HG03064 (cell line): ENCODE measurements at regions not wholly inside any gene's neighbourhood (a gene's known extent, or its start where the extent isn't known, plus 50 kb on each side); places are given as distances from the start of the nearest gene placed in this dataset.
A peak's percentile ranks its signal among the peaks of the same experiment; 100 is the strongest.
"Not testable (repeated sequence)": the region's sequence is repeated elsewhere in the genome, so short reads cannot be mapped to it uniquely, and the experiment has no call there.

ENCODE experiments used
- ATAC-seq: cut with Tn5 transposase; IDR thresholded peaks from one replicate; pipeline ENCODE4 v1.9.1; 2021; ENCODE audit warnings: low read depth; ENCODE audit not compliant: unreplicated experiment

- no peak for ATAC-seq
These were observed 50.9 kb upstream of the PTPDC1 start for GRCh38 chr9:94033383-94033782.

DNA sequence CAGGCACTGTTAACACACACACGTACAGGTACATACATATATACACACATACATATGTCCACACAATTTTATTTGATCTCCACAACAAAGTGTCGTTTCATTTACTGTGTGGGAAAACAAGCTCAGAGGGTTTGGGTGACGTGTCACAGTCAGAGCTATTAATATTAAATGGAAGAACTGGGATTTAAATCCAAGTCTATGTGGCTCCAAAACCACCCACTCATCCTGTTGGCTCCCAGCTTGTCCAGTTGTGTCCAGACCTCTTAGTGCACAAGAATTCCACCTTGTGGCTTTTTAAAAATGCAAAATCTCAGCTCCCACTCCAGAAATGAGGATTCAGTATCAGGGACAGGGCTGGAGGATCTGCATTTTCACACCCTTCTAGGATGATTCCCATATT is 52.3 kb upstream of the PTPDC1 start:
- ATAC-seq = no peak

DNA sequence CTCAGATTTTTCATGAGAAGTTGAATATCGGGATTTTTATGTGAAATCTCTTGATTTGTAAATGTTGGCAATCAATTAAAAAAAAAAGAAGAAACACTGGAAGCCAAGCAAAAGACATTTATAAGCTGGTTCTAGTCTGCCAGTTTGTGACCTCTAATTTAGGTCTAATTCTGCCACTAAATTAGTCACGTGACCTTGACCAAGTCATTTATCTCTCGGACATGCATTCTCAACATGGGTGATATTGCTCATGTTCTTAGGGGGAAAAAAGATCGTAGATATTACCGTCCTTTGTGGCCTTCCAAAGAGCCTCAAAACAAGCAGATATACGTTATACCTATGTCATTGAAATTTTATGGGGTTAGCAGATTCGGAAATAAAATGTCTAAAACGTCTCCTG is 52.9 kb upstream of the PTPDC1 start:
- no peak for ATAC-seq

GRCh38 chr9:94030318-94031179 is 53.7 kb upstream of the PTPDC1 start:
- ATAC-seq = peak; percentile 99

DNA sequence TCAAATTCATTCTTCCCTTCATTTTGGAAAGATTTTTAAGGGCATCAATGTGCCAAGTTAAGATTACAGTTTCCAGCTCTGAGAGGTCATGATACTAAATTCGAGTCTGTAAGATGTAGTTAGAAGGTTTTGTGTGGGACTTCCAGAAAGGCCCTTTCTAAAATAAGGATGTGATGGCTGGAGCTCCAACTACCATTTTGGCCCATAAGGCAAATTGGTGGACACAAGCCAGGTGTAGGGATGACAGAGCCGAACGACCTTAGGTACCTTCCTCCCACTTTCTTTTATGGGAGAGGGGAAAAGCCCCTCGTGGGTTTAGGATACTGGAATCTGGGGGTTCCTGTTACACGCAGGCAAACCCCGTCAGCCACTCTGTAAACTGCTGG is 54.3 kb upstream of the PTPDC1 start:
- no peak for ATAC-seq

DNA sequence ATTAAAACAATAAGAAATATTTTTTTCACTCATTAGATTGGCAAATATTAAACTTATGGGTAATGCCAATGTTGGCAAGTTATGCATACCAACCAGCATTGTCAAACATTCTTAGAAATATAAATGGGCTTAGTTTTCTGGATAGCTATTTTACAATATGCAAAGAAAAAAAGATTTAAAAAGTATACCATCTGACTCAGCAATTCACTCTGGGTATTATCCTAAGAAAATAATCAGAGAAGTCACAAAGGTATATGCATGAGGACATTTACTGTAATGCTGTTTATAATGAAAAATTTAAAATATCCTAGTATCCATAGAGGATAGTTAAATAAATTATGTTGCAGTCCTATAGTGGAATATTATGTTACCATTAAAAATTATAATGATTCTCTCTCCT is 57.4 kb upstream of the PTPDC1 start:
- ATAC-seq = no peak

- not testable (repeated sequence) for ATAC-seq
These were observed 61.8 kb upstream of the PTPDC1 start for GRCh38 chr9:94022476-94022875.

DNA sequence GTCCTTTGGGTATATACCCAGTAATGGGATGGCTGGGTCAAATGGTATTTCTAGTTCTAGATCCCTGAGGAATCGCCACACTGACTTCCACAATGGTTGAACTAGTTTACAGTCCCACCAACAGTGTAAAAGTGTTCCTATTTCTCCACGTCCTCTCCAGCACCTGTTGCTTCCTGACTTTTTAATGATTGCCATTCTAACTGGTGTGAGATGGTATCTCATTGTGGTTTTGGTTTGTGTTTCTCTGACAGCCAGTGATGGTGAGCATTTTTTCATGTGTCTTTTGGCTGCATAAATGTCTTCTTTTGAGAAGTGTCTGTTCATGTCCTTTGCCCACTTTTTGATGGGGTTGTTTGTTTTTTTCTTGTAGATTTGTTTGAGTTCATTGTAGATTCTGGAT is 63.4 kb upstream of the PTPDC1 start:
- not testable (repeated sequence) for ATAC-seq

DNA sequence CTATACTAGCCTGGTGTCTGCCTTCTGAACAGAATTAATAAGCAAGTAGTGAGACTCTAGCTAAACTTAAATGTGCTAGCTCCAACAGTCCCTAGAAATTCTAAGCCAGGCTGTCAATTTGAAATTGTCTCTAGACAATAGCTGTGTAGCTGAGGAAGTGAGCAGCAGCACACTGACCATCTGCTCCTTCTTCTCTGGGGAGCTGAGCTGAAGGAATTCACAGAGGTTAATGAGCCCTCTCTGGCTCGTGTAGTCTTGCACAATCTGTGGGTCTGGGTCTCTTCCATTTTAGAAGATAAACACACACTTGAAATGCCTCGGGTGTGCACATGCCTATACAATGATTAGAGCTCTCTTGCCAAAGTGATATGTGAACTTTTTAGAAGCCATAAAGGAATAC is 63.5 kb upstream of the BARX1 start:
- ATAC-seq = no peak

DNA sequence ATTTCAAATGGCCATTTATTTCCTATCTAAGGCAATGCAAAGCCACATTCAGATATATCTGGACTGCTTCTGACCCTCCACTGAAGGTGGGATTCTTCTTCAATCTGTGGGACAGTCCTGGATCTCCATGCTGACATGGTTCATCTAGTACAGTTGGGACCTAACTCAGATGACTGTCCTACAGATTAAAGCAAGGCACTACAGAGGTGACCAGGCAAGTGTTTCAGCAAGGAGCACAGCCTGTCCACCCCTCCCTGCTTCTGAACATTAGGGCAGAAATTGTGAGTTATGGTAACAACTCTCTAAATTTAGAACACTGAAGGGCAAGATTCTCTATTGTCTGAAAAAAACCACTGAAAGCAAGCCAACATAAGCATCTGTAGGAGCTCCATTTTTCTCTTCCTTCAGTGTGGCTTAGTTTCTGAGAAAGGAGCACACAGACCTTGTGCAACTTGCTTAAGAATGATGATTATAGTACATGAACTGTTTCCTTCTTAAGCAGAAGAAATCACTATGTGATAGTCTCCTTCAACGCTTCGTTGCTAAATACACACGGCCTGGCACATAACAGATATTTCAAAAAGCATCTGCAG is 62.9 kb upstream of the BARX1 start:
- no peak for ATAC-seq

- ATAC-seq = no peak
These were observed 61.6 kb upstream of the BARX1 start for GRCh38 chr9:94016744-94017143.

- no peak for ATAC-seq
These were observed 59.8 kb upstream of the BARX1 start for GRCh38 chr9:94014920-94015319.

DNA sequence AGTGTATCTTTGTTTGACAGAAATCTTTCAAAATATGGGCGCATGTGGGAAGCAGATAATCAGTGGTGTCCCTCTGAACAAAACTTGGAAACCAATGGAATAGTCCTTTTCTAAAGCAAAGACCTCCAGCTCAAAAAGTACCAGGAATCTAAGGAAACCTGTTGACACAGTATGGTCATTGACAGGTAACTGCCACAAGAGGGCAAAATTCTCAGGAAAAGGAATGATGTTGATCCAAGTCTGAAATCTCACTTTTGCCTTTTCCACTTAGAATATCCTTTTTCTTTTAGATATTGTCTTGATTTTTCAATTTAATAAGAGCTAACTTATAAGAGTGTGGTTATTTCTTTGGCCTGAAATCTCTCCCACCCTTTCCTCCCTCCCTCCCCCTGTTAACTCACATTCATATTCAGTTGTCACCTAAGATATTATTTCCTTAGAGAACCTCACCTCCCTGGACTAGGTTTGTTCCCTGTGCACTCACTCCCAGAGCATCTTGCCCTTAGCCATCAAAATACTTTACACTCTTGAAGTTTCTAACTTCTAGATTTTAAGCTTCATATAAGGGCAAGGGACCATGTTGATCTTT is 59.0 kb upstream of the BARX1 start:
- no peak for ATAC-seq

DNA sequence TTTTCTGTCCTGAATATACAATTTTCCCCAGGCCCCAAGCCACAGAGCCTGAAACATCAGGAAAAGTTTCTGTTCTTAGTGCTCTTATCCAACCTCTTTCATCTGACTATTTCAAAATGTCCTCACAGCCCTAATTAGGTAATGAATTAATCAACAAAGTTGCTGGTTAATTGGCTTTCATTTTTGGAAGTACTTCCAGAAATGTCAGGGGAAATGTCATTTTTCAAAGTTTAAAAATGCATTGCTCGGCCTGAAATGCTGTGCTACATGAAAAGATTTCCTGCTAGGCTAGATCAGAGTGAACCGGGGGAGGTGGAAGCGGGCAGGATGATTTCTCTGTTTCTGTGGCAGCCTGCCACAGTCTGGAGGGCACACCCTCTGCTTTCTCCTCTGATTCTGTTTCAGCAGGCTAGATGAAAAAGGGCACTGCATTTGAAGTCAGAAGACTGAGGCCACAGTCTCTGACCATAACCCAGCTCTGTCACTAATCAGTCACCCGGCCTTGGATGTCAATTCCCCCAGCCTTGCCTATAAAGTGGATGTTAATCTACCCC is 55.9 kb upstream of the BARX1 start:
- ATAC-seq = no peak

DNA sequence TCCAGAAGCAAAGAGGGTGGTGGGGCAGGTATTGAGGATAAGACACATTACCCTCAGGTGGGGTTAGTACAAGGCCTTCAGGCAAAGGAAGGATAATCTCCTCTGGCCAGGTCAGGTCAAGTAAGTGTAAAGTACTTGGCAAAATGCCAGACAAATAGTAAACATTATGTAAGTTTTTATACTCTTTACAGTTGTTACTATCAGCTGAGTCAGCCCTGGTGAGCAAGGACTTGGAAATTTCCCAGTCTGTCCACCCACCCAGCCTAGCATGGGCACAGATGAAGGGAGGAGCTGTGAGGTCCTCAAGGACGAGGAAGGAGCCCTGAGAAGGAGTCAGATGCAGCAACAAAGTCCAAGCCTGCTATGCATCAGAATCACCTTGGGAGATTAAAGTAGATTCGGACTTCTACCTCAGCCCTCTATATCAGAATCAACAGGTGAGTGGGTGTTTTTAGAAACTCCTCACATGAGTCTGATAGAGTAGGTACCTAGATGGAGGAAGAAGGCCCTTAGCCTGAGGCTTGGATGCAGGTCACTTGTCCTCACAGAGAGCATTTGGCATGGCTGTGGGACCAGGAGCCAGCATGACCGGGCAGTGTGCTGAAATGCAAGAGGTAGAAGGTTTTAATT is 50.2 kb upstream of the BARX1 start:
- no peak for ATAC-seq
